ENCODE measurements at regions not wholly inside any gene's neighbourhood (a gene's known extent, or its start where the extent isn't known, plus 50 kb on each side); places are given as distances from the start of the nearest gene placed in this dataset.

GRCh38 chr5:36423578-36424307 lies 122.0 kb upstream of the RANBP3L start:
- TF ChIP-seq CTCF (IDR thresholded peaks at IDR 0.05), result no peak
- no peak for TF ChIP-seq POLR2A (IDR thresholded peaks at IDR 0.05)

Data from suprapubic skin (tissue), 3 donors.